ENCODE measurements at regions not wholly inside any gene's neighbourhood (a gene's known extent, or its start where the extent isn't known, plus 50 kb on each side); places are given as distances from the start of the nearest gene placed in this dataset.

- TF ChIP-seq CTCF (IDR thresholded peaks at IDR 0.05) (no peak), POLR2A (IDR thresholded peaks at IDR 0.05) (no peak), EP300 (IDR thresholded peaks at IDR 0.05) (no peak)
Observed at GRCh38 chr1:208541225-208541855, 297.2 kb upstream of the PLXNA2 start.
